PFSK-1 (cell line): ENCODE measurements at regions not wholly inside any gene's neighbourhood (a gene's known extent, or its start where the extent isn't known, plus 50 kb on each side); places are given as distances from the start of the nearest gene placed in this dataset.

Experiments
- FOXP2 ChIP-seq: optimal IDR thresholded peaks from 2 replicates; pipeline ENCODE3; 2011; ENCODE audit warnings: borderline replicate concordance, control low read depth, inconsistent platforms; ENCODE audit not compliant: insufficient read depth; ENCODE audit errors: extremely low read length, extremely low read depth
- POLR2AphosphoS5 ChIP-seq: IDR thresholded peaks from 2 replicates; pipeline ENCODE4 v1.6.1; 2012; ENCODE audit warnings: low read depth, mild to moderate bottlenecking, control low read depth, low read length, moderate library complexity
- SIN3A ChIP-seq: IDR thresholded peaks from 2 replicates; pipeline ENCODE4 v1.6.1; 2012; ENCODE audit warnings: mild to moderate bottlenecking, low read length, moderate library complexity, borderline replicate concordance; ENCODE audit not compliant: insufficient read depth
- TAF1 ChIP-seq: IDR thresholded peaks from 2 replicates; pipeline ENCODE4 v1.6.1; 2012; ENCODE audit warnings: low read length, control low read depth, borderline replicate concordance; ENCODE audit not compliant: insufficient read depth
- TF ChIP-seq, protein P1 (sequence below), 2 experiments: IDR thresholded peaks; 2 replicates each; pipeline versions ENCODE4 v1.6.1 to v1.8.0; 2011 to 2012; ENCODE audit warnings: low read depth in 2 of 2, low read length in 2 of 2, control low read depth in 1 of 2, inconsistent platforms in 1 of 2, mild to moderate bottlenecking in 1 of 2, moderate library complexity in 1 of 2; ENCODE audit not compliant: insufficient read depth in 1 of 2

DNA sequence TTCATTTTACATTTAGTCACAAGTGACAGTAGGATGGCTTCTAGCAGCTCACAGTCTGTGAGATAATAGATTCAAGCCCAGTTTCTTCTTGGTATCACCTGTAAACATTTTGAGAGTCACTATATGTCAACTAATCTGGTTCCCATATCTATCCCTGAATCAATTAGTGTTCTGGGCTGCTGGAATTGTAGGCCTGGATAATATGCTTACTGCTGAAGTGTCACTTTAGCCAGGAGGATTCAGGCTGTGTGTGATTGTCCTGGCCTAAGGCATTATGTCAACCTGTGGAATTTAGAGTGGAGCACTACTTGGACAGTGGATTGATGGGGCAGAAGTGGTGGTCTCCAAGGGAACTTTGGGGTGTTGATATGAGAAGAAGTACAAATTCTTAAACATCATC lies 1071.8 kb upstream of the CITED2 start:
- no peak for TF ChIP-seq POLR2AphosphoS5
- TF ChIP-seq FOXP2 = no peak
- TF ChIP-seq, protein P1, sequence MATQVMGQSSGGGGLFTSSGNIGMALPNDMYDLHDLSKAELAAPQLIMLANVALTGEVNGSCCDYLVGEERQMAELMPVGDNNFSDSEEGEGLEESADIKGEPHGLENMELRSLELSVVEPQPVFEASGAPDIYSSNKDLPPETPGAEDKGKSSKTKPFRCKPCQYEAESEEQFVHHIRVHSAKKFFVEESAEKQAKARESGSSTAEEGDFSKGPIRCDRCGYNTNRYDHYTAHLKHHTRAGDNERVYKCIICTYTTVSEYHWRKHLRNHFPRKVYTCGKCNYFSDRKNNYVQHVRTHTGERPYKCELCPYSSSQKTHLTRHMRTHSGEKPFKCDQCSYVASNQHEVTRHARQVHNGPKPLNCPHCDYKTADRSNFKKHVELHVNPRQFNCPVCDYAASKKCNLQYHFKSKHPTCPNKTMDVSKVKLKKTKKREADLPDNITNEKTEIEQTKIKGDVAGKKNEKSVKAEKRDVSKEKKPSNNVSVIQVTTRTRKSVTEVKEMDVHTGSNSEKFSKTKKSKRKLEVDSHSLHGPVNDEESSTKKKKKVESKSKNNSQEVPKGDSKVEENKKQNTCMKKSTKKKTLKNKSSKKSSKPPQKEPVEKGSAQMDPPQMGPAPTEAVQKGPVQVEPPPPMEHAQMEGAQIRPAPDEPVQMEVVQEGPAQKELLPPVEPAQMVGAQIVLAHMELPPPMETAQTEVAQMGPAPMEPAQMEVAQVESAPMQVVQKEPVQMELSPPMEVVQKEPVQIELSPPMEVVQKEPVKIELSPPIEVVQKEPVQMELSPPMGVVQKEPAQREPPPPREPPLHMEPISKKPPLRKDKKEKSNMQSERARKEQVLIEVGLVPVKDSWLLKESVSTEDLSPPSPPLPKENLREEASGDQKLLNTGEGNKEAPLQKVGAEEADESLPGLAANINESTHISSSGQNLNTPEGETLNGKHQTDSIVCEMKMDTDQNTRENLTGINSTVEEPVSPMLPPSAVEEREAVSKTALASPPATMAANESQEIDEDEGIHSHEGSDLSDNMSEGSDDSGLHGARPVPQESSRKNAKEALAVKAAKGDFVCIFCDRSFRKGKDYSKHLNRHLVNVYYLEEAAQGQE (IDR thresholded peaks at IDR 0.05; ENCODE audit: insufficient read depth in 1 of 2, low read depth in 2 of 2, low read length in 2 of 2) = no peak

GRCh38 chr6:140445474-140446004 lies 1071.1 kb upstream of the CITED2 start:
- no peak for TF ChIP-seq FOXP2
- no peak for TF ChIP-seq TAF1
- TF ChIP-seq POLR2AphosphoS5 = no peak
- TF ChIP-seq, protein P1 (IDR thresholded peaks at IDR 0.05; ENCODE audit: insufficient read depth in 1 of 2, low read depth in 2 of 2, low read length in 2 of 2) = no peak
- no peak for TF ChIP-seq SIN3A

DNA sequence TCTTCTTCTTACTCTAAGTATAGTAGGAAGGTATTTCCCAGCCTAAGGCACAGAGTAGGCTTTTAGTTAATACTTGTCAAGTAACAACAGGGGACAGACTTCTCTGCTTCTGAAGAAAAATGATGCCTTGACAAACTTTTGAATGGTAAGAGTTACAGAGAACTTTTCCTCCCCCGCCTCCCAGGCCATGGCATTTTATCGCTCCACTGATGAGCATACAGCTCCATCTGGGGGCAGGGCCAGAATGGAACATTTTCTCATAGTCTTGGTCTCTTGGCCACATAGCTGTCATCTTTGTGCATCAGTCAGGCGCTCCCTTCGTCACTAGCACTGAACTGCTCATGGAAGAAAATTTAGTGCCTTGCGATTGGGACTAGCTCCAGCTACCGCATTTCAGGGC lies 1066.8 kb upstream of the CITED2 start:
- TF ChIP-seq FOXP2 (no peak), TAF1 (no peak), POLR2AphosphoS5 (no peak), SIN3A (no peak)
- TF ChIP-seq, protein P1 (IDR thresholded peaks at IDR 0.05; ENCODE audit: insufficient read depth in 1 of 2, low read depth in 2 of 2, low read length in 2 of 2) = no peak

DNA sequence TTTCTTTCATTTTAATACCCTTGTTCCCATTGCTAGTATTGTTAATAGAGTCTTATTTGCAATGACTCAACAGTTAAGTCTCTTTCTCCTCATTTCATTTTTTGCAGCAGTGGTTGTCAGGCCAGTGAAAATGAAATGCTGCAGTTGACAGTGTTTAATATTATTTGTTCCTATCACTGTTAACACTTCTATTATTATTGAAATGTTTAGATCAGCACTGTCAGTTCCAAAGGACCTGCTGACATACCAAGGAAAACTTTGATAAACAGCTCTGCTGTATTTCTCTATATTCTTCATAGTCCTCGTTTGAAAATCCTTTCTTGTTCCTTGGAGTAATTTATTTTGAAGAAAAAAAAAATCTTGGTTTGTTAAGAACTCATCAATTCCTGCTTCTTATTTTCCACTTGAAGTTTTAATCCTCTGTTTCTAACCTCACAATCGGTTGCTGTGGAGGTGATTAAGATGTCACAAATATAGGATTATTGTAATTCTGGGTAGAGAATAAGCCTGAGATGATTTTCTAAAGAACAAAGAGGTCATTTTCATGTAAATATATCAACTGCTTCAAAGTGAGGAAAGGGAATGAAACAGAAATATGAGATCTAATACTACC lies 1065.9 kb upstream of the CITED2 start:
- no peak for TF ChIP-seq FOXP2

- TF ChIP-seq TAF1 (no peak), FOXP2 (no peak), POLR2AphosphoS5 (no peak), SIN3A (no peak)
- TF ChIP-seq, protein P1 (IDR thresholded peaks at IDR 0.05; ENCODE audit: insufficient read depth in 1 of 2, low read depth in 2 of 2, low read length in 2 of 2) = no peak
Measured at GRCh38 chr6:140438346-140438735, 1063.9 kb upstream of the CITED2 start.
